HG03095 (cell line): ENCODE measurements at regions not wholly inside any gene's neighbourhood (a gene's known extent, or its start where the extent isn't known, plus 50 kb on each side); places are given as distances from the start of the nearest gene placed in this dataset.

Experiments
- ATAC-seq: cut with Tn5 transposase; IDR thresholded peaks from one replicate; pipeline ENCODE4 v1.9.1; 2021; ENCODE audit warnings: moderate library complexity; ENCODE audit not compliant: unreplicated experiment

- ATAC-seq: no peak
These were observed 514.2 kb upstream of the DIPK2B start for GRCh38 chrX:45714866-45715265.

DNA sequence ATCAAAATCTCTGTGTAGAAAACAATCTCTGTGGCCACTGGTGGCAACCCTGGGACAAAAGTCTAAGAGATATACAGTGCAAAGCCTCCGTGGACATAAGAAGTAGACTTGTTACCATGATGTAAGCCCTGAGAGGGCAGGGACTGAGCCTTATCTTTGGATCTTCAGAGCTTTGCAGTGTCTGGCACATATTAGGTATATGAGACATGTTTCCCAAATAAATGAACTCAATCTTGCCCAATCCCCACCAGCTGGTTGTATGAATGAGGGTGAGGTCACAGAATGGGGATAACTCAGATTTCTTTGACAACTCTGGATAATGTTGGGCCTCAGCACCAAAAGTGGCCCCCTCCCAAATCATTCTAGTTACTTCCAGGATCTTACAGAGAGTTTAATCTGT is 511.4 kb upstream of the DIPK2B start:
- ATAC-seq: no peak

- no peak for ATAC-seq
These were observed 510.6 kb upstream of the DIPK2B start for GRCh38 chrX:45711231-45711630.

DNA sequence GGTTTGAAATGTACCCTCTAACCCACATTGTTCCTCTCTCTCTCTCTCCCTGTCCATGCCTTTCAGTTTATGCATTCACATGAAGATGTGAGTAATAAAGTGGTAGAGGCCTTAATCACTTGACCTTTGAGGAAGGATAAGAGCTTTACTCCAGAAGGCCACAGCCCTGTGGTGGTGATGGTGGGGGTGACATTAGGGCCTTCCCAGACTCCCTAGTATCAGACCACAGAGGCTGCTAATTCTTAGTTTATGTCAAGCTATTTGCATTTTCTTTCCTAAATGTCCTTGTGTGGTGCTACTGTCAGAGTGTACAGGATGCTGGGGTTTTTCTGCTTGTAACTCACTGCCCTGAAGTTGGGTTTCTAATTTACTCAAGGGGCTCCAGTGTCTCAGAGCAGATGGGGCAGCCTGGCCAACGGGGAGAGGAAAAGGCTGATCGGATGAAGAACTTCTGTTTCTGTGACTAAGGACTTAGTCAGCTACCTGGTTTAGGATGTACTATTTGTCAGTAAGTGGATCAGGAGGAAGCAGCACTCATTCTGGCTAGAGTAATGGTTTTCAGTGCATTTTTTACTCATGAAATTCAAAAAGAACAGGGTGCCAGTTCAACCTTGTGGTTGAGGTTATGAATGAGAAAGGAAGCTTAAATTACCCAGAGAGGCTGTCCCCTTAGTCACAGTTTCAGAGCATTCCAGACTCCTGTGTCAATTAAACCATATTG is 509.6 kb upstream of the DIPK2B start:
- ATAC-seq: peak; percentile 88

- no peak for ATAC-seq
These were observed 508.7 kb upstream of the DIPK2B start for GRCh38 chrX:45709381-45709780.

DNA sequence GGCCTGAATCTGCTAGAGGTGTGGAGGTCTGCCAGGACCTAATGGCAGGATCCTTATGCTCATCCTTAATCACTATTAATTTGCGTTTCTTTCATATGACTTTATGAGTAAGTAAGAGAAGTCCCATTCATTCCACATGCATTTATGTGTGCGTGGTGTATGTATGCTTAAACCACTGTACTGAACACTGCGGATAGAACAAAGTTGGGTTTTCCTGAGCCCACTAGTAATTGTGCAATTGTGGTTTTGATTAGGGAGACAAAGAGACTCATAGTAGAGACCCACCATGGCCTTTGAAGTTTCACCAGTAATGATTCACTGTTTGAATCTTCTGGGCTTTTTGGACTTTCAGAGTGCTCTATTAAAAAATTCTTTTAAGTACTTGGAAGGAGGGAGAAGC is 498.5 kb upstream of the DIPK2B start:
- ATAC-seq: no peak

DNA sequence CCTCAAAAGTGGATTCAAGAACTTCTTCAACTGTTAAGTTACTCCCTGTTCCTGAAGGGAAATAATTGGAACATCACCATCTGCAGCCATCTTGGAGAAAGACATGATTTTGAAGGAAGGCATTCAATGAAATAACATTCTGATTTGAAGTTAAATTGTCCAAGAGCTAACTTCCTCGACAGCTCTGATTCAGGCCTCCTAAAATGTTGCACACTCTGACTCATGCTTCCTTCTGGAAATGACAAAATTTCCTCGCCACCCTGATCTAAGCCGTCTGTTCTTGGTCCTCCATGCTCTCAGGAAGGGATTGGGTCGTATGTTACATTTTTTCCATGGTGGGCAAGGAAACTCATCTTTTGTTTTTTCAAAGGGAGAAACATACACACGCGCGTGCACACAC is 496.9 kb upstream of the DIPK2B start:
- ATAC-seq: no peak

- no peak for ATAC-seq
These were observed 496.1 kb upstream of the DIPK2B start for GRCh38 chrX:45696736-45697135.

GRCh38 chrX:45689971-45690370 is 489.3 kb upstream of the DIPK2B start:
- ATAC-seq: no peak

DNA sequence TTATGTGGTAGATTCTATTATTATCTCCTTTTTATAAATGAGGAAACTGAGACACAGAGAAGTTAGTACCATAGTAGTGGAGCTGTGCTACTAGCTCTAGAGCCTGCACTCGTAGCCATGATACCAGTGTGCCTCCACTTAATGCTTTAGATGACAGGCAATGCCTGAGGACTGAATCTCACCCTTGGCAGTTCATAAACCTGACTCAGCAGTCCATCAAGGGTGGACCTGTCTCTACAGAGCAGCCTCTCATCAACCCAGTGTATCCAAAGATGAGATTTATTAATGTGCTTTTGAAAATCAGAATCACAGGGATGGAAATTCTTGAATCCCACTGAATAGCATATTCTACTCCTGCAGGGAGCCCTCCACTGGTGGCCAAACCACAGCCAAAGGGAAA is 483.2 kb upstream of the DIPK2B start:
- no peak for ATAC-seq

- no peak for ATAC-seq
These were observed 481.2 kb upstream of the DIPK2B start for GRCh38 chrX:45681891-45682290.

- ATAC-seq: no peak
These were observed 469.2 kb upstream of the DIPK2B start for GRCh38 chrX:45669715-45670340.

- no peak for ATAC-seq
These were observed 468.2 kb upstream of the DIPK2B start for GRCh38 chrX:45668686-45669443.

DNA sequence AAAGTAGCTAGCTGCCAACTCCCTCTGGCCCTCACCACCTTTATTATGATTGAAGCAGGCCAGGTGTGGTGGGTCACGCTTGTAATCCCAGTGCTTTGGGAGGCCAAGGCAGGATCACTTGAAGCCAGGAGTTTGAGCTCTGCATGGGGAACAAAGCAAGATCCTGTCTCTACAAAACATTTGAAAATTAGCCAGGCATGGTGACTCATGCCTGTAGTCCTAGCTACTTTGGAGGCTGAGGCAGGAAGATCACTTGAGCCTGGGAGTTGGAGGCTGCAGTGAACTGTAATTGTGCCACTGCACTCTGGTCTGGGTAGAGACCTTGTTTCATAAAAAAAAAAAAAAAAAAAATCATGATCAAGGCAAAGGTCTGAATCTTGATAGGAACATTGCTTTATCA is 467.0 kb upstream of the DIPK2B start:
- no peak for ATAC-seq

DNA sequence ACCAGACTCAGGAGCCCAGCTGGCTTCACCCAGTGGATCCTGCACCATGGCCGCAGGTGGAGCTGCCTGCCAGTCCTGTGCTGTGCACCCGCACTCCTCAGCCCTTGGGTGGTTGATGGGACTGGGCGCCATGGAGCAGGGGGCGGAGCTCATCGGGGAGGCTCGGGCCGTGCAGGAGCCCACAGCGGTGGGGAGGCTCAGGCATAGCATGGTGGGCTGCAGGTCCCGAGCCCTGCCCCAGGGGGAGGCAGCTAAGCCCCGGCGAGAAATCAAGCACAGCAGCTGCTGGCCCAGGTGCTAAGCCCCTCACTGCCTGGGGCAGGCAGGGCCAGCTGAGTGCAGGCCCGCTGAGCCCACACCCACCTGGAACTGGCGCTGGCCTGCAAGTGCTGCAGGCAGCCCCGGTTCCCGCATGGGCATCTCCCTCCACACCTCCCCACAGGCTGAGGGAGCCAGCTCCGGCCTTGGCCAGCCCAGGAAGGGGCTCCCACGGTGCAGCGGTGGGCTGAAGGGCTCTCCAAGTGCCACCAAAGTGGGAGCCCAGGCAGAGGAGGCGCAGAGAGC is 464.1 kb upstream of the DIPK2B start:
- ATAC-seq: no peak

DNA sequence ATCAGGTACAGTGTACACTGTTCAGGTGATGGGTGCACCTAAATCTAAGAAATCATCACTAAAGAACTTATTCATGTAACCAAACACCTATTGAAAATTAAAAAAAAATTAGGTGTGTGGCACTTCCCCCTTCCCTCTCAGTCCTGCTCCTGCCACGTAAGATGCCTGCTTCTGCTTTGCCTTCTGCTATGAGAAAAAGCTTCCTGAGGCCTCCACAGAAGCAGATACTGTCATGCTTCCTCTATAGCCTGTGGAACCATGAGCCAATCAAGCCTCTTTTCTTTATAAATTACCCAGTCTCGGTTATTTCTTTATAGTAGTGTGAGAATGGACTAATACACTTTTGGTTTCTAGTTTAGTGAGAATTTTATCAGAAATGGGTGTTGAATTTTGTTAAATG is 459.8 kb upstream of the DIPK2B start:
- no peak for ATAC-seq

- ATAC-seq: no peak
These were observed 432.7 kb upstream of the DIPK2B start for GRCh38 chrX:45633419-45633818.

- no peak for ATAC-seq
These were observed 431.8 kb upstream of the DIPK2B start for GRCh38 chrX:45632506-45632905.

DNA sequence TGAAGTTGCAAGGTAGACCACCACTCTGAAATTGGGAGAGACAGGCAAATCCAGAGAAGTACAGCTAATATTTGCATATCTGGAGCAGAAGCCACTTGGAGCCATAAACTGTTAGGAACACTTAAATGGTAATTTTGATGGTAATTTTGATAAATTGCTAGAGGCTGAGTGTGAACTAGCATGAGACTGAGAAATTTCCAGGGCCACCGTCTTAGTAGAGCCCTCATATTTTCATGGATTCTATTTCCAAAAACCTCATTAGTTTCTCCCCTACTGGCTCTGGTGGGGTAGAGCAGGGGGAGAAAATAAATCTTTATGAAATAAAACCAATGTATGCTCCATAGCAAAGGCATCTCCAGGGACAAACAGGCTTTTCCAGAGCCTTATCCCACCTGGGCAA is 429.4 kb upstream of the DIPK2B start:
- ATAC-seq: no peak

DNA sequence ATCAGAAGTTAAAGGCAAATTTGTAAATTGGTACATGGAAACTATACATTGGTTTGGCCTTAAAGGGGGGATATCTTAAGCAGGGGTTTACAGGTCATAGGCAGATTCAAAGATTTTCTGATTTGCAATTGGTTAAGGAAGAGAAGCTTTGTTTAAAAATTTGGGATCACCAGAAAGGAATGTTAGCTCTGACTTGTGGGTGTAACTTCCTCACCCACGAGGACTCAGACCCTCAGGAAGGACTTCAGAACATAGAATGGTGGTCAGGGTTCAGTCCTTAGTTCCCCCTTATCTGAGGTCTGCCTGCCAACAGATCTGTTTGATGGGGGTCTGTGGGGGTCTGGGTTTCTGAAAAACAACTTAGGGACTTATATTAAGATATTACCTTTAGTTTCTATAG is 427.4 kb upstream of the DIPK2B start:
- ATAC-seq: no peak

- ATAC-seq: no peak
These were observed 422.6 kb upstream of the DIPK2B start for GRCh38 chrX:45623266-45623665.

- no peak for ATAC-seq
These were observed 421.9 kb upstream of the DIPK2B start for GRCh38 chrX:45622538-45622937.
